ENCODE measurements at regions not wholly inside any gene's neighbourhood (a gene's known extent, or its start where the extent isn't known, plus 50 kb on each side); places are given as distances from the start of the nearest gene placed in this dataset.

DNA sequence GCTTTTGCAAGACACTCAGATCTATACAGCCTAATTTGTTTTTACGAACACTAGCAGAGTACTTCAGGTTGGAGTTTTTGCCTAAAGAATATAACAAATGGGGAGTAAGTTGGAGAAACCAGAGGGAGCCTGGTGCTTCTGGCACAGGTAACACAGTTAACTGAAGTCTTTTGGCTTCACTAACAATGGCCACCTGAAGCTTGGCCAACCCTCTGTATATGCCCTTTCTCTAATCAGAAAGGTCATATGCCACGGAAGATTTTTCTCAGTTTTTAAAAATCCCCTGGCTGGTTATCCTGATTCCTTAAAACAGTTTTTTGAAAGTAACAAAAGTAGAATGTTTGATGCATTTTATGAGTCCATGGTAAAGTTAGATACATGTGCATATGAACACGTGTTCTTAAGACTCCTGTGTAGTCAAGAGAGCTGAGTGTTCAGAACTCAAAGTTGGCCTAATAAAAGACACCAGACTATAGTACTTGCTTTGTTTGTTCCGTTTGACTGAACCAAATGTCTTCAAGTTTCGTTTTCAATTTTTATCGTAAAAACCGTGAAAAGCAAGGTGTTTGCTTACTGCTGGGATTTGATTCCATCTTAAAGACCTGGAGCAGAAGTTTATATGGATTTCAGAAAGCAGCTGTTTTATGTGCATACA lies 137.5 kb downstream of the KCNRG start:
- no peak for DNase-seq (ENCODE audit: low spot score in 2 of 2)
- H3K4me3 ChIP-seq (ENCODE audit: low read depth, poor library complexity, severe bottlenecking): no peak overlapping the region
- intact Hi-C loops (cut with DNase I; ENCODE audit: low total_unique reads): no loop called here
- WGBS, 2 donors: 89 to 90% methylated on average over 7 of the region's 7 CpGs
- TF ChIP-seq, protein P1, sequence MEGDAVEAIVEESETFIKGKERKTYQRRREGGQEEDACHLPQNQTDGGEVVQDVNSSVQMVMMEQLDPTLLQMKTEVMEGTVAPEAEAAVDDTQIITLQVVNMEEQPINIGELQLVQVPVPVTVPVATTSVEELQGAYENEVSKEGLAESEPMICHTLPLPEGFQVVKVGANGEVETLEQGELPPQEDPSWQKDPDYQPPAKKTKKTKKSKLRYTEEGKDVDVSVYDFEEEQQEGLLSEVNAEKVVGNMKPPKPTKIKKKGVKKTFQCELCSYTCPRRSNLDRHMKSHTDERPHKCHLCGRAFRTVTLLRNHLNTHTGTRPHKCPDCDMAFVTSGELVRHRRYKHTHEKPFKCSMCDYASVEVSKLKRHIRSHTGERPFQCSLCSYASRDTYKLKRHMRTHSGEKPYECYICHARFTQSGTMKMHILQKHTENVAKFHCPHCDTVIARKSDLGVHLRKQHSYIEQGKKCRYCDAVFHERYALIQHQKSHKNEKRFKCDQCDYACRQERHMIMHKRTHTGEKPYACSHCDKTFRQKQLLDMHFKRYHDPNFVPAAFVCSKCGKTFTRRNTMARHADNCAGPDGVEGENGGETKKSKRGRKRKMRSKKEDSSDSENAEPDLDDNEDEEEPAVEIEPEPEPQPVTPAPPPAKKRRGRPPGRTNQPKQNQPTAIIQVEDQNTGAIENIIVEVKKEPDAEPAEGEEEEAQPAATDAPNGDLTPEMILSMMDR (IDR thresholded peaks at IDR 0.05): no peak
- no peak for TF ChIP-seq POLR2A (IDR thresholded peaks at IDR 0.05)

DNA sequence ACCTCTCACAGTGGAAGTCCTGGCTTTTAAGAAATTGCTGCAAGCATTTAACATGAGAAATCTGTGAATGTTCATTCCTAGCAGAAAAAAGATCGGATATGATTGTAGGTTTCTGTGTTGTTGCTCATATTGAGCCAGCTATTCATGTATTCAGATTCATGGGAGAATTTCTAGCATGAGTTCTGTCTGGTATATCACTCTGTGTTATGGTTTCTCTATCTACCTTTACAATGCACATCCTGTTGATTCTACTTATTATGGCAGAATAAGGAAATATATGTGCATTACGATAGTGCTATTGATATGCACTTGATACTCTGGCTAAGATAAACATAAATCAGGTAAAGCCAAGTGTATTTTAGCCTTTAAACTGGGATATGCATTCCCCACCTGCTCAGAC lies 138.2 kb downstream of the KCNRG start:
- intact Hi-C loops (cut with DNase I; ENCODE audit: low total_unique reads): no loop called here
- H3K4me3 ChIP-seq (ENCODE audit: low read depth, poor library complexity, severe bottlenecking): no peak overlapping the region
- no peak for DNase-seq (ENCODE audit: low spot score in 2 of 2)
- WGBS, 2 donors: 94 to 100% methylated on average over 2 of the region's 2 CpGs
- no peak for TF ChIP-seq POLR2A (IDR thresholded peaks at IDR 0.05)
- TF ChIP-seq, protein P1 (IDR thresholded peaks at IDR 0.05): no peak

DNA sequence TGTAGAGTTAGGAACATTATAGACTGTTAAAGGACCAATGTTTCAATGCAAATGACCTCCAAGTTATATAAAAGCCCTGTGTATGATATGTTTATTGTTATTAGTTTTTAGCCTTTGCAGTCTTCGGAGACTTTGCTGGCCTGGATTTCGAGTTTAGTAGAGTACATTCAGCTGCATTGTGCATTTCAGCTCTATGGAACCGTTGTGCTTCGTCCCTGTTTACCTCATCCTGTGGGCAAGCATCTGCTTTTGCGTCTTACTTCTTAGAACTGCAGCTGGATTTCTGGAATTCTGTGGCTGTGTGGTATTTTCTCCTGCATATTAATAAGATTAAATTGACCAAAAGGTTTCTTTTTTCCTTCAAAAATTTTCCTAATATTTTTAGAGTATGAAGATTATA lies 138.6 kb downstream of the KCNRG start:
- 77 to 87% methylated on average over 5 of the region's 5 CpGs for WGBS, 2 donors
- intact Hi-C loops (cut with DNase I; ENCODE audit: low total_unique reads): no loop called here
- DNase-seq (ENCODE audit: low spot score in 2 of 2): no peak
- TF ChIP-seq POLR2A (IDR thresholded peaks at IDR 0.05): no peak
- TF ChIP-seq, protein P1 (IDR thresholded peaks at IDR 0.05): no peak
- H3K4me3 ChIP-seq (ENCODE audit: low read depth, poor library complexity, severe bottlenecking): no peak overlapping the region

DNA sequence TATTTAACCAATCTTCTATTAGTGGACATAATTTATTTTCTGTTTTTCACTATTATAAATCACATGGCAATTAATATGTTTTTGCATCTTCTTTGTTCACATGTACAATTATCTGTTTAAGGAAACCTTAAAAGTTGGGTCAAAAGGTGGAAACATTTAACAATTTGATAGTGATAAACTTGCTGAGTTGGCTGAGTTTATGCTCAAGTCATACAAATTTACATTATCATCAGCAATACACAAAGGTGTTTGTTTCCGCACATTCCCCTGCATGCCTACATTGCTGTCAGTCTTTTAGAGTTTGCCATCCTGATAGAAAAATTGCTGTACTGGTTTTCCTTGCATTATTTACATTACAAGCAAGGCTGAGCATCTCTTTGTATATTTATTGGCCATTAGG lies 139.5 kb downstream of the KCNRG start:
- intact Hi-C loops (cut with DNase I; ENCODE audit: low total_unique reads): no loop called here
- DNase-seq (ENCODE audit: low spot score in 2 of 2): no peak
- TF ChIP-seq POLR2A (IDR thresholded peaks at IDR 0.05): no peak
- TF ChIP-seq, protein P1 (IDR thresholded peaks at IDR 0.05): no peak
- 98 to 100% methylated on average over 1 of the region's 1 CpG for WGBS, 2 donors
- H3K4me3 ChIP-seq (ENCODE audit: low read depth, poor library complexity, severe bottlenecking): no peak overlapping the region

DNA sequence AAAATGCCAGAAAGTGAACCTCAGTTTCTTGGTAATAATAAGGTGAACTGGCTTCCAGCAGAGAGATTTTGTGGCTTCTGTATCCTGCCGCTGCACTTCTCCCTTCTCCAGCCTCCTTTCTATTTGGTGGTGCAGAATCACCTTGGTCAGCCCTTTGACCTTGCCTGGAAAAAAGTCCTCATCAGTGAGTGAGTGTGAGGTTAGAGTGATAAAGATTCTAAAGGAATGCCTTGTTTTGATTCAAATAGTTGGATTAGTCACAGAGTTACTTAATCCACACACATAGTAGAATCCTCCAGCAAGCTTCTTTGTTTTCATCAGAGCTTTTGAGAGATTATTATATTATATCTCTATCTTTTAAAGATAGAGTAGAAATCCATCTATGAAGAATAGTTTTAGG lies 140.9 kb downstream of the KCNRG start:
- WGBS, 2 donors: 86 to 91% methylated on average over 1 of the region's 1 CpG
- intact Hi-C loops (cut with DNase I; ENCODE audit: low total_unique reads): no loop called here
- no peak for TF ChIP-seq POLR2A (IDR thresholded peaks at IDR 0.05)
- TF ChIP-seq, protein P1 (IDR thresholded peaks at IDR 0.05): no peak

DNA sequence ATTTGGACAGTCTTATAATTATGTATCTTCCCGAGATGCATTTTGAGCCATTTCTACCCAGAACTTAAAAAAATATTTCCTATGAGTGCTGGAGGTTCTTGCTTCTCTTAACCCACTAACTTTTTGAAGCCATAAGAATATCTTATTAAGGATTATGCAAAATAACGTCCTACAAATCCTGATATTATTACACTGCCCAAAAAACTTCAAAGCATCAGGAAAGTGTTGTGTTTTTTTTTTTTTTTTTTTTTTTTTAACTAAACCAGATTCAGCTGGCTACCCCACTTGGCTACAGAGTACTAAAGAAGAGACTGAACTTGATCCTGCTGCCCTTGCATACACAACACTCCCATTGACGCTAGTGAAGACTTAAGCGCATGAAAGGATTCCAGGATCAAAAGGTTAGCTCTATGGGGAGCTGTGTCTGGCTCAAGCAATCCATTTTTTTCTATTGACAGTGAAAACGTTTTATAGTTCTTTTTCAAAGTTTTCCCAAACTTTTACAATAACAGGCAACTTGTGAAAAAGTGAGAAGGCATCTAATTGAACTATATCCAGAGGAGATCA lies 141.4 kb downstream of the KCNRG start:
- no peak for TF ChIP-seq POLR2A (IDR thresholded peaks at IDR 0.05)
- TF ChIP-seq, protein P1 (IDR thresholded peaks at IDR 0.05): no peak
- DNase-seq (ENCODE audit: low spot score in 2 of 2): no peak
- 58 to 68% methylated on average over 5 of the region's 5 CpGs for WGBS, 2 donors
- intact Hi-C loops (cut with DNase I; ENCODE audit: low total_unique reads): no loop called here
- no peak overlapping the region for H3K4me3 ChIP-seq (ENCODE audit: low read depth, poor library complexity, severe bottlenecking)

More for the DNA sequence above, 140.9 kb downstream of the KCNRG start:
- no peak for DNase-seq (ENCODE audit: low spot score in 2 of 2)
- no peak overlapping the region for H3K4me3 ChIP-seq (ENCODE audit: low read depth, poor library complexity, severe bottlenecking)

Measured in lower leg skin (tissue), 4 donors.